ENCODE measurements at regions not wholly inside any gene's neighbourhood (a gene's known extent, or its start where the extent isn't known, plus 50 kb on each side); places are given as distances from the start of the nearest gene placed in this dataset.

- TF ChIP-seq TCF12 (IDR thresholded peaks at IDR 0.05) (peak; percentile 81), NFIC (IDR thresholded peaks at IDR 0.05; ENCODE audit: borderline replicate concordance) (peak; percentile 55), GATA2 (CRISPR knock-in tag; IDR thresholded peaks at IDR 0.05) (0 out of 2 replicates have a peak, but pooled peaks have one; percentile 12), RCOR1 (IDR thresholded peaks at IDR 0.05; ENCODE audit: low read length) (peak; percentile 59; the same call in 1 of the 2 replicates)
Measured at GRCh38 chr5:123785162-123786071, 273.4 kb downstream of the CSNK1G3 start (continued).

GRCh38 chr5:123783421-123783820 is 271.4 kb downstream of the CSNK1G3 start:
- TF ChIP-seq TAF1 (IDR thresholded peaks at IDR 0.05; ENCODE audit: borderline replicate concordance, low read depth, low read length) = no peak
- no peak for TF ChIP-seq TEAD4 (IDR thresholded peaks at IDR 0.05; ENCODE audit: borderline replicate concordance, insufficient read depth)
- Histone ChIP-seq H4K20me1 (ENCODE audit: insufficient read depth) (no peaks in the 10 kb centered on the region), H3K9me3 (no peaks in the 10 kb centered on the region), H3K27me3 (ENCODE audit: insufficient read depth) (no peaks in the 10 kb centered on the region), H3K36me3 (replicated peaks in 1 of 2; ENCODE audit: control insufficient read depth in 1 of 2, insufficient read depth in 2 of 2, low read length in 1 of 2) (no peaks in the 10 kb centered on the region), H3K4me3 (ENCODE audit: low read depth in 2 of 2, low read length in 1 of 2) (no peak overlapping the region), H3K27ac (ENCODE audit: low read depth in 2 of 2, low read length in 1 of 2) (peak overlapping the region in 1 of 2 experiments; percentile 28; a peak in 1 of 4 replicates), H2AFZ (ENCODE audit: low read depth) (no peak overlapping the region), H3K9me2 (no peaks in the 10 kb centered on the region), H3K4me1 (ENCODE audit: control insufficient read depth in 1 of 2, insufficient read depth in 2 of 2, low read depth in 1 of 2, low read length in 1 of 2) (peaks cover 26 to 33% of the 10 kb centered on the region in 2 experiments), H3F3A (replicated peaks; ENCODE audit: insufficient read depth) (peaks cover 10% of the 10 kb centered on the region), H3K9ac (no peak overlapping the region), H3K79me2 (ENCODE audit: insufficient read depth) (no peaks in the 10 kb centered on the region), H3K4me2 (no peak overlapping the region)
- WGBS (ENCODE audit: low lambda C conversion rate) = 67% methylated on average over 1 of the region's 1 CpG
- no peak for DNase-seq
- ChIA-PET POLR2A (no interaction called here), CTCF (no interaction called here)

- WGBS (ENCODE audit: low lambda C conversion rate) = 88% methylated on average over 6 of the region's 7 CpGs
- ChIA-PET POLR2A (no interaction called here), CTCF (interaction anchor here (0.7 kb wide), 1 partner anchor 107 kb away, joined by 3 read pairs; no protein-coding TSS in a partner anchor)
- DNase-seq = no peak
- Histone ChIP-seq H3K36me3 (replicated peaks in 1 of 2; ENCODE audit: control insufficient read depth in 1 of 2, insufficient read depth in 2 of 2, low read length in 1 of 2) (no peaks in the 10 kb centered on the region), H3K9me3 (no peaks in the 10 kb centered on the region), H4K20me1 (ENCODE audit: insufficient read depth) (no peaks in the 10 kb centered on the region), H2AFZ (ENCODE audit: low read depth) (no peak overlapping the region), H3K27ac (ENCODE audit: low read depth in 2 of 2, low read length in 1 of 2) (no peak overlapping the region), H3K79me2 (ENCODE audit: insufficient read depth) (no peaks in the 10 kb centered on the region), H3K9ac (no peak overlapping the region), H3F3A (replicated peaks; ENCODE audit: insufficient read depth) (no peaks in the 10 kb centered on the region), H3K9me2 (no peaks in the 10 kb centered on the region), H3K27me3 (ENCODE audit: insufficient read depth) (no peaks in the 10 kb centered on the region), H3K4me3 (ENCODE audit: low read depth in 2 of 2, low read length in 1 of 2) (no peak overlapping the region), H3K4me2 (no peak overlapping the region), H3K4me1 (ENCODE audit: control insufficient read depth in 1 of 2, insufficient read depth in 2 of 2, low read depth in 1 of 2, low read length in 1 of 2) (peaks cover 0 to 4% of the 10 kb centered on the region in 2 experiments; a peak in 2 of 4 replicates)
- no peak for TF ChIP-seq FOXJ3 (CRISPR knock-in tag; IDR thresholded peaks at IDR 0.05)
- TF ChIP-seq FOSL2 (IDR thresholded peaks at IDR 0.05; ENCODE audit: borderline replicate concordance, low read depth) = no peak
- no peak for TF ChIP-seq EZH2phosphoT487 (IDR thresholded peaks at IDR 0.05; ENCODE audit: borderline replicate concordance, low read depth)
- no peak for TF ChIP-seq SIN3A (IDR thresholded peaks at IDR 0.05; ENCODE audit: borderline replicate concordance, low read depth, low read length)
- TF ChIP-seq MAX (IDR thresholded peaks at IDR 0.05; ENCODE audit: low read depth) = no peak
- TF ChIP-seq NRF1 (IDR thresholded peaks at IDR 0.05; ENCODE audit: low read depth, low read length) = no peak
- no peak for TF ChIP-seq EP300 (IDR thresholded peaks at IDR 0.05; ENCODE audit: borderline replicate concordance in 1 of 2, low read depth in 1 of 2, low read length in 1 of 2)
- TF ChIP-seq USF1 (IDR thresholded peaks at IDR 0.05; ENCODE audit: borderline replicate concordance, low read depth) = no peak
- no peak for TF ChIP-seq NFIC (IDR thresholded peaks at IDR 0.05; ENCODE audit: borderline replicate concordance)
- no peak for TF ChIP-seq ZBTB33 (IDR thresholded peaks at IDR 0.05; ENCODE audit: borderline replicate concordance, low read depth)
Measured at GRCh38 chr5:123778641-123779040, 266.7 kb downstream of the CSNK1G3 start.

Data from SK-N-SH (cell line).